LNCaP clone FGC (cell line): ENCODE measurements at regions not wholly inside any gene's neighbourhood (a gene's known extent, or its start where the extent isn't known, plus 50 kb on each side); places are given as distances from the start of the nearest gene placed in this dataset.

Source experiments
- DNase-seq: peaks from one replicate; pipeline ENCODE4 v3.0.0-alpha.2; 2011; ENCODE audit warnings: low read depth
- H3K4me3 ChIP-seq: 2 replicates; pipeline ENCODE4 v1.5.1; 2011; ENCODE audit warnings: mild to moderate bottlenecking, low read depth, low read length, control low read depth
- CTCF ChIP-seq: IDR thresholded peaks from 2 replicates; pipeline ENCODE4 v1.5.1; 2012; ENCODE audit warnings: mild to moderate bottlenecking; ENCODE audit not compliant: control insufficient read depth, insufficient read depth; ENCODE audit errors: extremely low read depth

- no peak for TF ChIP-seq CTCF
- no peak overlapping the region for H3K4me3 ChIP-seq
- DNase-seq, result no peak
Observed at GRCh38 chr6:170000071-170000843, 248.8 kb downstream of the ERMARD start.

GRCh38 chr6:169999367-169999766, 247.9 kb downstream of the ERMARD start:
- DNase-seq, result no peak
- no peak for TF ChIP-seq CTCF
- no peak overlapping the region for H3K4me3 ChIP-seq

GRCh38 chr6:169998457-169998856, 247.0 kb downstream of the ERMARD start:
- H3K4me3 ChIP-seq, result no peak overlapping the region
- no peak for TF ChIP-seq CTCF
- DNase-seq, result no peak

GRCh38 chr6:169997930-169998218, 246.5 kb downstream of the ERMARD start:
- no peak for DNase-seq
- H3K4me3 ChIP-seq, result no peak overlapping the region

GRCh38 chr6:169997187-169997929, 245.9 kb downstream of the ERMARD start:
- H3K4me3 ChIP-seq, result no peak overlapping the region
- no peak for DNase-seq
- no peak for TF ChIP-seq CTCF

More at GRCh38 chr6:169997930-169998218, 246.5 kb downstream of the ERMARD start:
- no peak for TF ChIP-seq CTCF

- no peak for DNase-seq
- TF ChIP-seq CTCF, result no peak
- no peak overlapping the region for H3K4me3 ChIP-seq
Observed at GRCh38 chr6:169996378-169997051, 245.1 kb downstream of the ERMARD start.
